ENCODE measurements at regions not wholly inside any gene's neighbourhood (a gene's known extent, or its start where the extent isn't known, plus 50 kb on each side); places are given as distances from the start of the nearest gene placed in this dataset.

DNA sequence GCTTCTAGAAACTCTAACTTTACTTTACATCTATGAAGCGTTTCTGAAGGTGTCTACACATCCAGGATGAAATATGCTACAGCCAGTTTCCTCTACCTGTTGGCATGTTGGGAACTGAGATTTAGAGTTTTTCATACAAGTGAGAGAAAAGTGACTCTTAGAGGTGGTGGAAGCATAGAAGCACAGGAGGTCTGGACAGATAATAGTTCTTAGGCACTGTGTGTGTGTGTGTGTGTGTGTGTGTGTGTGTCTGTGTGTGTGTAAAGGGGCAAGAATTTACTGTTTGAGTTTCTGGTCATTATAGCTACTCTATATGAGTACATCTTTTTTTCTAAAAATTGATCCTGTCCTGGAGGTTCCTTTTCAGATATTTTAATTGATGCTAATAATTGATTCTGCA, 110.7 kb upstream of the MTPN start:
- TF ChIP-seq, protein P1, sequence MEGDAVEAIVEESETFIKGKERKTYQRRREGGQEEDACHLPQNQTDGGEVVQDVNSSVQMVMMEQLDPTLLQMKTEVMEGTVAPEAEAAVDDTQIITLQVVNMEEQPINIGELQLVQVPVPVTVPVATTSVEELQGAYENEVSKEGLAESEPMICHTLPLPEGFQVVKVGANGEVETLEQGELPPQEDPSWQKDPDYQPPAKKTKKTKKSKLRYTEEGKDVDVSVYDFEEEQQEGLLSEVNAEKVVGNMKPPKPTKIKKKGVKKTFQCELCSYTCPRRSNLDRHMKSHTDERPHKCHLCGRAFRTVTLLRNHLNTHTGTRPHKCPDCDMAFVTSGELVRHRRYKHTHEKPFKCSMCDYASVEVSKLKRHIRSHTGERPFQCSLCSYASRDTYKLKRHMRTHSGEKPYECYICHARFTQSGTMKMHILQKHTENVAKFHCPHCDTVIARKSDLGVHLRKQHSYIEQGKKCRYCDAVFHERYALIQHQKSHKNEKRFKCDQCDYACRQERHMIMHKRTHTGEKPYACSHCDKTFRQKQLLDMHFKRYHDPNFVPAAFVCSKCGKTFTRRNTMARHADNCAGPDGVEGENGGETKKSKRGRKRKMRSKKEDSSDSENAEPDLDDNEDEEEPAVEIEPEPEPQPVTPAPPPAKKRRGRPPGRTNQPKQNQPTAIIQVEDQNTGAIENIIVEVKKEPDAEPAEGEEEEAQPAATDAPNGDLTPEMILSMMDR (IDR thresholded peaks at IDR 0.05 in 8 of 11, conservative IDR thresholded peaks at IDR 0.05 in 3 of 11): no peak
- no peak for TF ChIP-seq POLR2AphosphoS5 (IDR thresholded peaks at IDR 0.05)
